Hepatocyte (in vitro differentiated cells): ENCODE measurements at regions not wholly inside any gene's neighbourhood (a gene's known extent, or its start where the extent isn't known, plus 50 kb on each side); places are given as distances from the start of the nearest gene placed in this dataset.
"Not testable (repeated sequence)": the region's sequence is repeated elsewhere in the genome, so short reads cannot be mapped to it uniquely, and the experiment has no call there.

Experiments
- DNase-seq: peaks from one replicate; pipeline ENCODE4 v3.0.0-alpha.2; 2016; ENCODE audit warnings: low spot score
- H2AFZ ChIP-seq: fragments of 200-600 bp; sonication (generic); 2 replicates; pipeline ENCODE4 v1.6.0; 2016; ENCODE audit warnings: antibody characterized with exemption, mild to moderate bottlenecking
- H3K27ac ChIP-seq: fragments of 200-600 bp; sonication (generic); 2 replicates; pipeline ENCODE4 v1.5.1; 2016; ENCODE audit warnings: mild to moderate bottlenecking
- H3K27me3 ChIP-seq: fragments of 200-600 bp; sonication (generic); 2 replicates; pipeline ENCODE4 v1.6.1; 2016
- H3K36me3 ChIP-seq: fragments of 200-600 bp; sonication (generic); replicated peaks from 2 replicates; pipeline ENCODE4 v1.5.1; 2016; ENCODE audit warnings: low read depth; ENCODE audit not compliant: insufficient read depth
- H3K4me1 ChIP-seq: fragments of 200-600 bp; sonication (generic); 2 replicates; pipeline ENCODE4 v1.5.1; 2016; ENCODE audit warnings: mild to moderate bottlenecking, moderate library complexity; ENCODE audit not compliant: insufficient read depth
- H3K4me2 ChIP-seq: fragments of 200-600 bp; sonication (generic); 2 replicates; pipeline ENCODE4 v1.6.0; 2016
- H3K4me3 ChIP-seq: fragments of 200-600 bp; sonication (generic); 2 replicates; pipeline ENCODE4 v1.5.1; 2016; ENCODE audit warnings: mild to moderate bottlenecking
- H3K79me2 ChIP-seq: fragments of 200-600 bp; sonication (generic); 2 replicates; pipeline ENCODE4 v1.6.0; 2017; ENCODE audit warnings: mild to moderate bottlenecking
- H3K9me2 ChIP-seq: fragments of 200-600 bp; sonication (generic); replicated peaks from 2 replicates; pipeline ENCODE4 v1.6.0; 2017; ENCODE audit warnings: mild to moderate bottlenecking; ENCODE audit not compliant: insufficient read depth
- H3K9me3 ChIP-seq: fragments of 200-600 bp; sonication (generic); 2 replicates; pipeline ENCODE4 v1.5.1; 2016; ENCODE audit warnings: low read depth, mild to moderate bottlenecking
- H4K20me1 ChIP-seq: fragments of 200-600 bp; sonication (generic); 2 replicates; pipeline ENCODE4 v1.6.0; 2016; ENCODE audit warnings: mild to moderate bottlenecking; ENCODE audit not compliant: insufficient read depth, poor library complexity, severe bottlenecking
- CTCF ChIP-seq: fragments of 200-600 bp; sonication (generic); IDR thresholded peaks from 2 replicates; pipeline ENCODE4 v1.5.1; 2016; ENCODE audit warnings: antibody characterized with exemption, mild to moderate bottlenecking; ENCODE audit not compliant: poor library complexity
- EZH2 ChIP-seq: fragments of 200-600 bp; sonication (generic); IDR thresholded peaks from 2 replicates; pipeline ENCODE4 v1.6.1; 2016; ENCODE audit warnings: antibody characterized with exemption, mild to moderate bottlenecking, borderline replicate concordance
- EZH2phosphoT487 ChIP-seq: fragments of 200-600 bp; sonication (generic); IDR thresholded peaks from one replicate; pipeline ENCODE4 v1.6.1; 2018; ENCODE audit warnings: antibody characterized with exemption, mild to moderate bottlenecking, low read depth, moderate library complexity; ENCODE audit not compliant: unreplicated experiment, severe bottlenecking
- WGBS: methylation state at CpG from one replicate; pipeline ENCODE4 v1.1.6; 2016; ENCODE audit warnings: low lambda C conversion rate; ENCODE audit errors: missing lambda C conversion rate; 5-methylcytosine and 5-hydroxymethylcytosine counted together

GRCh38 chrX:35439692-35440091 lies 358.4 kb upstream of the MAGEB16 start:
- Histone ChIP-seq H3K4me2 (no peak overlapping the region), H4K20me1 (no peaks in the 10 kb centered on the region), H3K27me3 (no peaks in the 10 kb centered on the region), H3K9me2 (peaks cover 3% of the 10 kb centered on the region), H3K27ac (no peak overlapping the region), H3K79me2 (no peaks in the 10 kb centered on the region), H3K4me3 (no peak overlapping the region), H3K36me3 (no peaks in the 10 kb centered on the region), H2AFZ (no peak overlapping the region), H3K9me3 (no peaks in the 10 kb centered on the region), H3K4me1 (no peaks in the 10 kb centered on the region)
- WGBS, result 70% methylated on average over 2 of the region's 2 CpGs
- TF ChIP-seq EZH2phosphoT487, result no peak
- no peak for TF ChIP-seq EZH2
- no peak for TF ChIP-seq CTCF
- DNase-seq, result no peak

- Histone ChIP-seq H3K4me3 (no peak overlapping the region), H3K27me3 (no peaks in the 10 kb centered on the region), H3K36me3 (no peaks in the 10 kb centered on the region), H3K9me3 (no peaks in the 10 kb centered on the region), H3K27ac (peak overlapping the region; percentile 0), H4K20me1 (no peaks in the 10 kb centered on the region), H2AFZ (no peak overlapping the region), H3K4me1 (no peaks in the 10 kb centered on the region), H3K9me2 (peaks cover 3% of the 10 kb centered on the region), H3K4me2 (no peak overlapping the region), H3K79me2 (no peaks in the 10 kb centered on the region)
- no peak for TF ChIP-seq EZH2phosphoT487
- no peak for TF ChIP-seq EZH2
- TF ChIP-seq CTCF, result no peak
- no peak for DNase-seq
Measured at GRCh38 chrX:35442421-35442820, 355.7 kb upstream of the MAGEB16 start.

GRCh38 chrX:35443091-35443582 lies 355.0 kb upstream of the MAGEB16 start:
- not testable (repeated sequence) for H3K9me3 ChIP-seq, H2AFZ ChIP-seq, H3K4me3 ChIP-seq, H3K4me2 ChIP-seq, H4K20me1 ChIP-seq, H3K9me2 ChIP-seq, H3K36me3 ChIP-seq, H3K4me1 ChIP-seq, DNase-seq, H3K27me3 ChIP-seq, H3K79me2 ChIP-seq
- 67% methylated on average over 3 of the region's 3 CpGs for WGBS
- peak overlapping the region; percentile 69 for H3K27ac ChIP-seq

GRCh38 chrX:35444671-35445355 lies 353.3 kb upstream of the MAGEB16 start:
- DNase-seq, result no peak
- Histone ChIP-seq H3K4me2 (no peak overlapping the region), H4K20me1 (no peaks in the 10 kb centered on the region), H2AFZ (no peak overlapping the region), H3K27ac (no peak overlapping the region), H3K4me1 (no peaks in the 10 kb centered on the region), H3K4me3 (no peak overlapping the region), H3K27me3 (no peaks in the 10 kb centered on the region), H3K9me3 (no peaks in the 10 kb centered on the region), H3K79me2 (no peaks in the 10 kb centered on the region), H3K9me2 (peaks cover 3% of the 10 kb centered on the region), H3K36me3 (no peaks in the 10 kb centered on the region)
- WGBS, result 87% methylated on average over 2 of the region's 2 CpGs
- TF ChIP-seq CTCF (no peak), EZH2 (no peak), EZH2phosphoT487 (no peak)
